ENCODE measurements at regions not wholly inside any gene's neighbourhood (a gene's known extent, or its start where the extent isn't known, plus 50 kb on each side); places are given as distances from the start of the nearest gene placed in this dataset.

- Histone ChIP-seq H3K4me2 (ENCODE audit: insufficient read depth, low read length) (no peak overlapping the region), H3K79me2 (ENCODE audit: control insufficient read depth, insufficient read depth, low read length) (no peaks in the 10 kb centered on the region), H3K9me1 (replicated peaks; ENCODE audit: control insufficient read depth, extremely low read depth, insufficient read depth, low read length) (no peaks in the 10 kb centered on the region), H3K27me3 (ENCODE audit: control insufficient read depth in 2 of 2, insufficient read depth in 2 of 2, low read length in 2 of 2) (no peaks in the 10 kb centered on the region), H3K36me3 (ENCODE audit: control insufficient read depth in 2 of 2, extremely low read depth in 1 of 2, insufficient read depth in 2 of 2, low read length in 2 of 2) (no peaks in the 10 kb centered on the region), H2AFZ (ENCODE audit: low read depth, low read length) (no peak overlapping the region), H3K4me3 (replicated peaks in 1 of 3; ENCODE audit: insufficient read depth in 1 of 3, low read depth in 1 of 3, low read length in 3 of 3) (no peak overlapping the region), H3K4me1 (ENCODE audit: control insufficient read depth, extremely low read depth, insufficient read depth, low read length) (peaks cover 55% of the 10 kb centered on the region), H4K20me1 (replicated peaks; ENCODE audit: control insufficient read depth, extremely low read depth, insufficient read depth, low read length) (no peaks in the 10 kb centered on the region), H3K9me3 (replicated peaks; ENCODE audit: control insufficient read depth, insufficient read depth, low read length) (no peaks in the 10 kb centered on the region), H3K9ac (replicated peaks; ENCODE audit: extremely low read depth, insufficient read depth, low read length) (no peak overlapping the region), H3K27ac (ENCODE audit: insufficient read depth, low read depth, low read length) (peak overlapping the region; percentile 15)
- intact Hi-C loops (cut with micrococcal nuclease) (loop anchor here (1.0 kb wide), 2 partner anchors 8 to 10 kb away; no protein-coding TSS in a partner anchor), dilution Hi-C loops (cut with MboI; ENCODE audit: extremely low pct_ligation_motif_present, low sequenced_read_pairs) (no loop called here)
- DNase-seq (ENCODE audit: low read depth, low spot score) (peak; percentile 59), FAIRE-seq (no peak)
- POLR2A ChIA-PET, result no interaction called here
- CTCF ChIA-PET, result no interaction called here
- peak; percentile 48 for TF ChIP-seq FOS (IDR thresholded peaks at IDR 0.05; ENCODE audit: borderline replicate concordance, insufficient read depth, low read length)
- TF ChIP-seq POLR2AphosphoS5 (IDR thresholded peaks at IDR 0.05; ENCODE audit: insufficient read depth, low read depth, low read length), result no peak
- BruUV-seq (replicated peaks), result no TSS peak
Measured at GRCh38 chr7:94174956-94175355, 170.8 kb upstream of the BET1 start.

- H3K4me3 ChIP-seq (replicated peaks in 1 of 3; ENCODE audit: insufficient read depth in 1 of 3, low read depth in 1 of 3, low read length in 3 of 3), result no peak overlapping the region
- no peaks in the 10 kb centered on the region for H4K20me1 ChIP-seq (replicated peaks; ENCODE audit: control insufficient read depth, extremely low read depth, insufficient read depth, low read length)
- dilution Hi-C loops (cut with MboI; ENCODE audit: extremely low pct_ligation_motif_present, low sequenced_read_pairs), result no loop called here
- ChIA-PET POLR2A (no interaction called here), CTCF (interaction anchor here (0.8 to 1.1 kb wide), 3 partner anchors 8 to 219 kb away, joined by 3 read pairs; no protein-coding TSS in a partner anchor)
- BruUV-seq (replicated peaks), result no TSS peak
- H3K9me3 ChIP-seq (replicated peaks; ENCODE audit: control insufficient read depth, insufficient read depth, low read length), result no peaks in the 10 kb centered on the region
- no peaks in the 10 kb centered on the region for H3K36me3 ChIP-seq (ENCODE audit: control insufficient read depth in 2 of 2, extremely low read depth in 1 of 2, insufficient read depth in 2 of 2, low read length in 2 of 2)
- H3K27me3 ChIP-seq (ENCODE audit: control insufficient read depth in 2 of 2, insufficient read depth in 2 of 2, low read length in 2 of 2), result no peaks in the 10 kb centered on the region
- H3K9me1 ChIP-seq (replicated peaks; ENCODE audit: control insufficient read depth, extremely low read depth, insufficient read depth, low read length), result no peaks in the 10 kb centered on the region
- FAIRE-seq, result no peak
- intact Hi-C loops (cut with micrococcal nuclease), result loop anchor here (1.0 kb wide), 4 partner anchors 47 to 255 kb away; partner anchors contain the start of gene GNG11
- peak overlapping the region; percentile 59 for H2AFZ ChIP-seq (ENCODE audit: low read depth, low read length)
- H3K4me1 ChIP-seq (ENCODE audit: control insufficient read depth, extremely low read depth, insufficient read depth, low read length), result peaks cover 60% of the 10 kb centered on the region
- no peaks in the 10 kb centered on the region for H3K79me2 ChIP-seq (ENCODE audit: control insufficient read depth, insufficient read depth, low read length)
- H3K4me2 ChIP-seq (ENCODE audit: insufficient read depth, low read length), result peak overlapping the region; percentile 49
- peak overlapping the region; percentile 89 for H3K27ac ChIP-seq (ENCODE audit: insufficient read depth, low read depth, low read length)
- H3K9ac ChIP-seq (replicated peaks; ENCODE audit: extremely low read depth, insufficient read depth, low read length), result peak overlapping the region; percentile 78
- TF ChIP-seq FOS (IDR thresholded peaks at IDR 0.05; ENCODE audit: borderline replicate concordance, insufficient read depth, low read length) (no peak), POLR2AphosphoS5 (IDR thresholded peaks at IDR 0.05; ENCODE audit: insufficient read depth, low read depth, low read length) (no peak), GATA2 (IDR thresholded peaks at IDR 0.05; ENCODE audit: insufficient read depth, insufficient read length, low read depth, low read length) (peak; percentile 46)
- peak; percentile 87 for DNase-seq (ENCODE audit: low read depth, low spot score)
Measured at GRCh38 chr7:94176694-94177200, 172.6 kb upstream of the BET1 start.
